PC-3 (cell line): ENCODE measurements at regions not wholly inside any gene's neighbourhood (a gene's known extent, or its start where the extent isn't known, plus 50 kb on each side); places are given as distances from the start of the nearest gene placed in this dataset.

Experiments used
- ATAC-seq: fragments of 200-7000 bp; cut with Tn5 transposase; 2 replicates; pipeline ENCODE4 v1.9.1; 2020; ENCODE audit warnings: mild to moderate bottlenecking, moderate library complexity
- BruUV-seq: library from RNA; stranded (reverse); fragments of 400-500 nt; replicated peaks from 2 replicates; lab custom pipeline; 2021; lab: Mats Ljungman, UMichigan
- CTCF ChIA-PET: fragments of 300-600 bp; sonication (Branson Sonifier 250); formaldehyde crosslinking; loops from one replicate; lab custom pipeline; 2022; ENCODE audit warnings: antibody characterized with exemption; lab: Charles Lee
- POLR2A ChIA-PET: fragments of 300-600 bp; sonication (Branson Sonifier 250); formaldehyde crosslinking; loops from one replicate; lab custom pipeline; 2022; ENCODE audit warnings: antibody characterized with exemption; ENCODE audit not compliant: unreplicated experiment; lab: Charles Lee
- DNase-seq: peaks from one replicate; pipeline ENCODE4 v3.0.0-alpha.2; 2015
- H2AFZ ChIP-seq: fragments of 300-600 bp; sonication (generic); 2 replicates; pipeline ENCODE4 v1.6.0; 2016; ENCODE audit warnings: antibody characterized with exemption, low read length
- H3F3A ChIP-seq: fragments of 300-600 bp; sonication (generic); one replicate; pipeline ENCODE4 v1.6.0; 2017; ENCODE audit warnings: antibody characterized with exemption, low read length, control low read depth, mild to moderate bottlenecking; ENCODE audit not compliant: unreplicated experiment
- H3K27ac ChIP-seq: fragments of 300-600 bp; sonication (generic); 2 replicates; pipeline ENCODE4 v1.5.1; 2016; ENCODE audit warnings: mild to moderate bottlenecking, low read length
- H3K27me3 ChIP-seq: fragments of 300-600 bp; sonication (generic); 2 replicates; pipeline ENCODE4 v1.6.1; 2016; ENCODE audit warnings: low read length, mixed read lengths
- H3K36me3 ChIP-seq: fragments of 300-600 bp; sonication (generic); 2 replicates; pipeline ENCODE4 v1.6.1; 2016; ENCODE audit warnings: low read depth, mixed run types, low read length, mixed read lengths
- H3K4me1 ChIP-seq: fragments of 300-600 bp; sonication (generic); 2 replicates; pipeline ENCODE4 v1.5.1; 2016; ENCODE audit warnings: low read length; ENCODE audit not compliant: insufficient read depth
- H3K4me2 ChIP-seq: fragments of 300-600 bp; sonication (generic); 2 replicates; pipeline ENCODE4 v1.6.0; 2016; ENCODE audit warnings: low read length
- H3K4me3 ChIP-seq: fragments of 300-600 bp; sonication (generic); 2 replicates; pipeline ENCODE4 v1.5.1; 2016; ENCODE audit warnings: mild to moderate bottlenecking, low read length, mixed read lengths
- H3K79me2 ChIP-seq: fragments of 300-600 bp; sonication (generic); 2 replicates; pipeline ENCODE4 v1.6.1; 2017; ENCODE audit warnings: low read length, mixed read lengths
- H3K9ac ChIP-seq: fragments of 300-600 bp; sonication (generic); 2 replicates; pipeline ENCODE4 v1.6.0; 2016; ENCODE audit warnings: mild to moderate bottlenecking, low read length
- H3K9me2 ChIP-seq: fragments of 300-600 bp; sonication (generic); replicated peaks from 2 replicates; pipeline ENCODE4 v1.6.1; 2016; ENCODE audit warnings: mixed run types, low read length, mixed read lengths
- H3K9me3 ChIP-seq: fragments of 300-600 bp; sonication (generic); 2 replicates; pipeline ENCODE4 v1.6.1; 2016; ENCODE audit warnings: low read length, mixed read lengths
- H4K20me1 ChIP-seq: fragments of 300-600 bp; sonication (generic); 2 replicates; pipeline ENCODE4 v1.6.1; 2016; ENCODE audit warnings: low read length, mixed read lengths
- CTCF ChIP-seq: fragments of 300-600 bp; sonication (generic); conservative IDR thresholded peaks from 2 replicates; pipeline ENCODE4 v1.5.1; 2017; ENCODE audit warnings: antibody characterized with exemption, low read depth, mild to moderate bottlenecking, low read length
- EZH2 ChIP-seq: fragments of 300-600 bp; sonication (generic); IDR thresholded peaks from one replicate; pipeline ENCODE4 v1.6.1; 2017; ENCODE audit warnings: antibody characterized with exemption, mild to moderate bottlenecking, low read length; ENCODE audit not compliant: unreplicated experiment
- EZH2phosphoT487 ChIP-seq: fragments of 300-600 bp; sonication (generic); IDR thresholded peaks from 2 replicates; pipeline ENCODE4 v1.6.1; 2018; ENCODE audit warnings: mild to moderate bottlenecking, antibody characterized with exemption, low read length, borderline replicate concordance
- intact Hi-C: fragments of 100-400 bp; cut with micrococcal nuclease; formaldehyde crosslinking; loops from 2 replicates; pipeline ENCODE4 v1.9.0; 2023

GRCh38 chr20:56121850-56122249, 116.5 kb upstream of the CBLN4 start:
- no peak for TF ChIP-seq EZH2
- no peak for TF ChIP-seq CTCF
- TF ChIP-seq EZH2phosphoT487, result no peak
- BruUV-seq, result no TSS peak
- Histone ChIP-seq H3K27ac (no peak overlapping the region), H3K9ac (no peak overlapping the region), H3K4me2 (no peak overlapping the region), H3K9me3 (peaks cover 17% of the 10 kb centered on the region), H4K20me1 (no peaks in the 10 kb centered on the region), H3K4me3 (no peak overlapping the region), H3K9me2 (no peaks in the 10 kb centered on the region), H3F3A (no peaks in the 10 kb centered on the region), H2AFZ (no peak overlapping the region), H3K4me1 (no peaks in the 10 kb centered on the region), H3K36me3 (no peaks in the 10 kb centered on the region), H3K27me3 (0 out of 2 replicates have a peak, but pooled peaks cover 9% of the 10 kb centered on the region), H3K79me2 (no peaks in the 10 kb centered on the region)
- ChIA-PET POLR2A (no interaction called here), CTCF (no interaction called here)
- no peak for ATAC-seq
- no peak for DNase-seq
- intact Hi-C loops, result no loop called here

- no peaks in the 10 kb centered on the region for H3F3A ChIP-seq
- ChIA-PET POLR2A (no interaction called here), CTCF (no interaction called here)
- no peak overlapping the region for H3K4me3 ChIP-seq
- no peak overlapping the region for H3K9ac ChIP-seq
- H3K4me2 ChIP-seq, result no peak overlapping the region
- no peaks in the 10 kb centered on the region for H3K9me2 ChIP-seq
- no peaks in the 10 kb centered on the region for H3K27me3 ChIP-seq
- H3K36me3 ChIP-seq, result no peaks in the 10 kb centered on the region
- H4K20me1 ChIP-seq, result no peaks in the 10 kb centered on the region
- no peaks in the 10 kb centered on the region for H3K79me2 ChIP-seq
- TF ChIP-seq EZH2phosphoT487, result no peak
- TF ChIP-seq EZH2, result no peak
- TF ChIP-seq CTCF, result no peak
- no peak overlapping the region for H3K27ac ChIP-seq
- H3K9me3 ChIP-seq, result peaks cover 18% of the 10 kb centered on the region
- BruUV-seq, result no TSS peak
- ATAC-seq, result no peak
- intact Hi-C loops, result no loop called here
- no peak for DNase-seq
- no peaks in the 10 kb centered on the region for H3K4me1 ChIP-seq
- H2AFZ ChIP-seq, result no peak overlapping the region
These were observed 104.8 kb upstream of the MC3R start for GRCh38 chr20:56143759-56144158.

GRCh38 chr20:56151834-56152233, 96.7 kb upstream of the MC3R start:
- Histone ChIP-seq H3K79me2 (no peaks in the 10 kb centered on the region), H3K9me3 (no peaks in the 10 kb centered on the region; the same call in 1 of the 2 replicates), H3K27ac (no peak overlapping the region), H4K20me1 (no peaks in the 10 kb centered on the region), H3F3A (no peaks in the 10 kb centered on the region), H3K9ac (no peak overlapping the region), H3K4me3 (no peak overlapping the region), H3K36me3 (no peaks in the 10 kb centered on the region), H2AFZ (no peak overlapping the region), H3K4me1 (no peaks in the 10 kb centered on the region), H3K9me2 (no peaks in the 10 kb centered on the region), H3K4me2 (no peak overlapping the region), H3K27me3 (peaks cover 5% of the 10 kb centered on the region; the same call in 1 of the 2 replicates)
- TF ChIP-seq CTCF (no peak), EZH2phosphoT487 (no peak), EZH2 (no peak)
- no TSS peak for BruUV-seq
- intact Hi-C loops, result no loop called here
- DNase-seq (no peak), ATAC-seq (no peak)
- CTCF ChIA-PET, result no interaction called here
- POLR2A ChIA-PET, result no interaction called here
